ENCODE measurements at regions not wholly inside any gene's neighbourhood (a gene's known extent, or its start where the extent isn't known, plus 50 kb on each side); places are given as distances from the start of the nearest gene placed in this dataset.

- Mint-ChIP-seq H3K27ac (ENCODE audit: unreplicated experiment) (no peak overlapping the region), H3K27me3 (ENCODE audit: low read depth, unreplicated experiment) (peaks cover 58% of the 10 kb centered on the region), H3K9me3 (ENCODE audit: unreplicated experiment) (peaks cover 8% of the 10 kb centered on the region), H3K4me3 (ENCODE audit: unreplicated experiment) (no peak overlapping the region), H3K36me3 (ENCODE audit: low read depth, unreplicated experiment) (no peaks in the 10 kb centered on the region), H3K4me1 (ENCODE audit: low read depth, unreplicated experiment) (no peaks in the 10 kb centered on the region)
- H3K4me3 ChIP-seq (ENCODE audit: insufficient read depth, low read depth, low read length), result no peak overlapping the region
- TF ChIP-seq, protein P1, sequence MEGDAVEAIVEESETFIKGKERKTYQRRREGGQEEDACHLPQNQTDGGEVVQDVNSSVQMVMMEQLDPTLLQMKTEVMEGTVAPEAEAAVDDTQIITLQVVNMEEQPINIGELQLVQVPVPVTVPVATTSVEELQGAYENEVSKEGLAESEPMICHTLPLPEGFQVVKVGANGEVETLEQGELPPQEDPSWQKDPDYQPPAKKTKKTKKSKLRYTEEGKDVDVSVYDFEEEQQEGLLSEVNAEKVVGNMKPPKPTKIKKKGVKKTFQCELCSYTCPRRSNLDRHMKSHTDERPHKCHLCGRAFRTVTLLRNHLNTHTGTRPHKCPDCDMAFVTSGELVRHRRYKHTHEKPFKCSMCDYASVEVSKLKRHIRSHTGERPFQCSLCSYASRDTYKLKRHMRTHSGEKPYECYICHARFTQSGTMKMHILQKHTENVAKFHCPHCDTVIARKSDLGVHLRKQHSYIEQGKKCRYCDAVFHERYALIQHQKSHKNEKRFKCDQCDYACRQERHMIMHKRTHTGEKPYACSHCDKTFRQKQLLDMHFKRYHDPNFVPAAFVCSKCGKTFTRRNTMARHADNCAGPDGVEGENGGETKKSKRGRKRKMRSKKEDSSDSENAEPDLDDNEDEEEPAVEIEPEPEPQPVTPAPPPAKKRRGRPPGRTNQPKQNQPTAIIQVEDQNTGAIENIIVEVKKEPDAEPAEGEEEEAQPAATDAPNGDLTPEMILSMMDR (IDR thresholded peaks at IDR 0.05; ENCODE audit: insufficient read depth, low read depth, low read length), result no peak
- TF ChIP-seq EZH2 (IDR thresholded peaks at IDR 0.05; ENCODE audit: insufficient read depth, low read length), result no peak
- no peak overlapping the region for H3K9ac ChIP-seq (ENCODE audit: low read length)
- no peaks in the 10 kb centered on the region for H3K4me1 ChIP-seq (ENCODE audit: insufficient read depth, low read length)
- no peaks in the 10 kb centered on the region for H3K79me2 ChIP-seq (ENCODE audit: insufficient read depth, low read length)
- H2AFZ ChIP-seq (ENCODE audit: low read depth, low read length), result no peak overlapping the region
- DNase-seq (ENCODE audit: low read depth) (no peak), FAIRE-seq (no peak)
- no peaks in the 10 kb centered on the region for H3K27me3 ChIP-seq (ENCODE audit: insufficient read depth, low read length)
- H3K36me3 ChIP-seq (ENCODE audit: insufficient read depth, low read length), result no peaks in the 10 kb centered on the region
- H3K4me2 ChIP-seq (ENCODE audit: low read length), result no peak overlapping the region
- H4K20me1 ChIP-seq (ENCODE audit: insufficient read depth, low read length), result no peaks in the 10 kb centered on the region
- H3K27ac ChIP-seq (ENCODE audit: low read depth, low read length), result no peak overlapping the region
- H3K9me3 ChIP-seq (ENCODE audit: insufficient read depth, low read depth, low read length), result peaks cover 8% of the 10 kb centered on the region
Measured at GRCh38 chr6:169881976-169882375, 130.6 kb downstream of the ERMARD start.

DNA sequence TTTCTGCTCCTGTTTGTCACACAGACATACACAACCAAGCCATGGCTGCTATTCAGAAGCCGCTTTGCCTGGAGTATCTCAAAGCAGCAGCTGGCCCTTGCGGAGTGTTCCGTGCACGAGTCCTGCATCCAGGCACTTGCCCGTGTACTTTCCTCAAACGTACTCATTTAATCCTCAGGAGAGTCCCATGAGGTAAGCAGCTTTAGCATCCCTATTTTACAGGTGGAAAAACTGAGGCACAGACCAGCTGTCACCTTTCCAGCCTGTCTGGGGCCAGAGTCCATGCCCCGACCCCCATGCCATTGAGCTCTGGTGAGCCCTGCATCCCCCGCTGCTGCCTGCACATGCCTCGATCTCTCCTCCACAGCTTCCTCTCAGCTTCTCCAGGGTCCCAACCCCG lies 130.0 kb downstream of the ERMARD start:
- no peak overlapping the region for H3K9ac ChIP-seq (ENCODE audit: low read length)
- H2AFZ ChIP-seq (ENCODE audit: low read depth, low read length), result no peak overlapping the region
- H3K27me3 ChIP-seq (ENCODE audit: insufficient read depth, low read length), result no peaks in the 10 kb centered on the region
- peaks cover 8% of the 10 kb centered on the region for H3K9me3 Mint-ChIP-seq (ENCODE audit: unreplicated experiment)
- no peak overlapping the region for H3K27ac ChIP-seq (ENCODE audit: low read depth, low read length)
- H3K9me3 ChIP-seq (ENCODE audit: insufficient read depth, low read depth, low read length), result peaks cover 8% of the 10 kb centered on the region
- H3K36me3 ChIP-seq (ENCODE audit: insufficient read depth, low read length), result no peaks in the 10 kb centered on the region
- peaks cover 56% of the 10 kb centered on the region for H3K27me3 Mint-ChIP-seq (ENCODE audit: low read depth, unreplicated experiment)
- no peak overlapping the region for H3K4me2 ChIP-seq (ENCODE audit: low read length)
- no peak for DNase-seq (ENCODE audit: low read depth)
- H4K20me1 ChIP-seq (ENCODE audit: insufficient read depth, low read length), result no peaks in the 10 kb centered on the region
- H3K4me3 Mint-ChIP-seq (ENCODE audit: unreplicated experiment), result no peak overlapping the region
- no peaks in the 10 kb centered on the region for H3K36me3 Mint-ChIP-seq (ENCODE audit: low read depth, unreplicated experiment)
- no peak for TF ChIP-seq EZH2 (IDR thresholded peaks at IDR 0.05; ENCODE audit: insufficient read depth, low read length)
- TF ChIP-seq, protein P1 (IDR thresholded peaks at IDR 0.05; ENCODE audit: insufficient read depth, low read depth, low read length), result no peak
- no peaks in the 10 kb centered on the region for H3K4me1 Mint-ChIP-seq (ENCODE audit: low read depth, unreplicated experiment)
- H3K4me3 ChIP-seq (ENCODE audit: insufficient read depth, low read depth, low read length), result no peak overlapping the region
- no peak overlapping the region for H3K27ac Mint-ChIP-seq (ENCODE audit: unreplicated experiment)
- no peaks in the 10 kb centered on the region for H3K4me1 ChIP-seq (ENCODE audit: insufficient read depth, low read length)
- FAIRE-seq, result no peak
- no peaks in the 10 kb centered on the region for H3K79me2 ChIP-seq (ENCODE audit: insufficient read depth, low read length)

- Mint-ChIP-seq H3K4me1 (ENCODE audit: low read depth, unreplicated experiment) (no peaks in the 10 kb centered on the region), H3K27me3 (ENCODE audit: low read depth, unreplicated experiment) (peaks cover 50% of the 10 kb centered on the region), H3K27ac (ENCODE audit: unreplicated experiment) (no peak overlapping the region), H3K4me3 (ENCODE audit: unreplicated experiment) (no peak overlapping the region), H3K9me3 (ENCODE audit: unreplicated experiment) (peaks cover 8% of the 10 kb centered on the region), H3K36me3 (ENCODE audit: low read depth, unreplicated experiment) (no peaks in the 10 kb centered on the region)
- no peak for TF ChIP-seq EZH2 (IDR thresholded peaks at IDR 0.05; ENCODE audit: insufficient read depth, low read length)
- TF ChIP-seq, protein P1 (IDR thresholded peaks at IDR 0.05; ENCODE audit: insufficient read depth, low read depth, low read length), result no peak
- DNase-seq (ENCODE audit: low read depth) (no peak), FAIRE-seq (no peak)
- no peaks in the 10 kb centered on the region for H4K20me1 ChIP-seq (ENCODE audit: insufficient read depth, low read length)
- no peak overlapping the region for H2AFZ ChIP-seq (ENCODE audit: low read depth, low read length)
- H3K9ac ChIP-seq (ENCODE audit: low read length), result no peak overlapping the region
- no peaks in the 10 kb centered on the region for H3K4me1 ChIP-seq (ENCODE audit: insufficient read depth, low read length)
- no peak overlapping the region for H3K27ac ChIP-seq (ENCODE audit: low read depth, low read length)
- H3K4me2 ChIP-seq (ENCODE audit: low read length), result no peak overlapping the region
- peaks cover 4% of the 10 kb centered on the region for H3K9me3 ChIP-seq (ENCODE audit: insufficient read depth, low read depth, low read length)
- no peak overlapping the region for H3K4me3 ChIP-seq (ENCODE audit: insufficient read depth, low read depth, low read length)
- H3K36me3 ChIP-seq (ENCODE audit: insufficient read depth, low read length), result no peaks in the 10 kb centered on the region
- no peaks in the 10 kb centered on the region for H3K79me2 ChIP-seq (ENCODE audit: insufficient read depth, low read length)
- H3K27me3 ChIP-seq (ENCODE audit: insufficient read depth, low read length), result no peaks in the 10 kb centered on the region
Measured at GRCh38 chr6:169880516-169880915, 129.1 kb downstream of the ERMARD start.

Measured in astrocyte (in vitro differentiated cells and primary cell).